H9 (cell line): ENCODE measurements at regions not wholly inside any gene's neighbourhood (a gene's known extent, or its start where the extent isn't known, plus 50 kb on each side); places are given as distances from the start of the nearest gene placed in this dataset.

Source experiments
- DNase-seq: peaks from one replicate; pipeline ENCODE4 v3.0.0-alpha.2; 2017
- H2AFZ ChIP-seq: one replicate; pipeline ENCODE4 v1.6.1; 2013; ENCODE audit warnings: mild to moderate bottlenecking, low read length, control low read depth, moderate library complexity
- H2AK5ac ChIP-seq: 2 replicates; pipeline ENCODE4 v1.6.1; 2013; ENCODE audit warnings: low read length, control low read depth, mixed read lengths; ENCODE audit not compliant: insufficient read length
- H2BK120ac ChIP-seq: one replicate; pipeline ENCODE4 v1.6.1; 2013; ENCODE audit warnings: low read depth, mild to moderate bottlenecking, low read length, control low read depth, inconsistent platforms; ENCODE audit not compliant: poor library complexity, severe bottlenecking
- H2BK12ac ChIP-seq: 2 replicates; pipeline ENCODE4 v1.6.1; 2013; ENCODE audit warnings: low read length, control low read depth, mixed read lengths, low read depth; ENCODE audit not compliant: insufficient read length
- H2BK15ac ChIP-seq: 2 replicates; pipeline ENCODE4 v1.6.1; 2013; ENCODE audit warnings: low read depth, low read length, control low read depth
- H2BK20ac ChIP-seq: one replicate; pipeline ENCODE4 v1.6.1; 2013; ENCODE audit warnings: low read depth, mild to moderate bottlenecking, low read length, control low read depth, inconsistent platforms; ENCODE audit not compliant: poor library complexity, severe bottlenecking
- H2BK5ac ChIP-seq: 2 replicates; pipeline ENCODE4 v1.6.1; 2013; ENCODE audit warnings: low read length, control low read depth, mixed read lengths; ENCODE audit not compliant: insufficient read length
- H3K14ac ChIP-seq: 2 replicates; pipeline ENCODE4 v1.6.1; 2013; ENCODE audit warnings: low read length, control low read depth; ENCODE audit not compliant: insufficient read depth
- H3K18ac ChIP-seq: 2 replicates; pipeline ENCODE4 v1.6.1; 2013; ENCODE audit warnings: low read depth, mild to moderate bottlenecking, mixed read lengths, low read length, control low read depth; ENCODE audit not compliant: insufficient read length
- H3K23ac ChIP-seq: 2 replicates; pipeline ENCODE4 v1.6.1; 2013; ENCODE audit warnings: low read length, control low read depth, mixed read lengths, low read depth; ENCODE audit not compliant: insufficient read length
- H3K23me2 ChIP-seq: 2 replicates; pipeline ENCODE4 v1.6.1; 2013; ENCODE audit warnings: low read depth, mild to moderate bottlenecking, mixed read lengths, low read length, control low read depth; ENCODE audit not compliant: insufficient read length, poor library complexity, severe bottlenecking
- H3K27ac ChIP-seq: 2 replicates; pipeline ENCODE4 v1.5.1; 2013; ENCODE audit warnings: low read length, control low read depth, mixed read lengths, low read depth; ENCODE audit not compliant: insufficient read length
- H3K27me3 ChIP-seq: 2 replicates; pipeline ENCODE4 v1.6.1; 2013; ENCODE audit warnings: low read length, control low read depth, inconsistent platforms; ENCODE audit not compliant: insufficient read depth
- H3K4ac ChIP-seq: 2 replicates; pipeline ENCODE4 v1.6.1; 2013; ENCODE audit warnings: low read depth, mild to moderate bottlenecking, control low read depth, inconsistent platforms, low read length, moderate library complexity
- H3K4me1 ChIP-seq: 2 replicates; pipeline ENCODE4 v1.6.1; 2013; ENCODE audit warnings: low read length, control low read depth, inconsistent platforms; ENCODE audit not compliant: insufficient read depth
- H3K4me2 ChIP-seq: 2 replicates; pipeline ENCODE4 v1.6.1; 2013; ENCODE audit warnings: low read length, control low read depth, mixed read lengths; ENCODE audit not compliant: insufficient read length, insufficient read depth
- H3K56ac ChIP-seq: 2 replicates; pipeline ENCODE4 v1.6.1; 2013; ENCODE audit warnings: low read depth, mild to moderate bottlenecking, mixed read lengths, low read length, control low read depth; ENCODE audit not compliant: insufficient read length
- H3K79me1 ChIP-seq: 2 replicates; pipeline ENCODE4 v1.6.1; 2013; ENCODE audit warnings: low read depth, mild to moderate bottlenecking, moderate library complexity, low read length, control low read depth, inconsistent platforms; ENCODE audit not compliant: insufficient read depth, poor library complexity, severe bottlenecking
- H3K79me2 ChIP-seq: 2 replicates; pipeline ENCODE4 v1.6.1; 2013; ENCODE audit warnings: low read length, control low read depth, inconsistent platforms; ENCODE audit not compliant: insufficient read depth
- H3K9ac ChIP-seq: 2 replicates; pipeline ENCODE4 v1.6.1; 2013; ENCODE audit warnings: low read length, control low read depth, mixed read lengths; ENCODE audit not compliant: insufficient read length; ENCODE audit errors: extremely low read depth
- H3K9me3 ChIP-seq: one replicate; pipeline ENCODE4 v1.6.1; 2013; ENCODE audit warnings: low read depth, low read length, inconsistent platforms; ENCODE audit not compliant: control insufficient read depth
- H3T11ph ChIP-seq: one replicate; pipeline ENCODE4 v1.6.1; 2013; ENCODE audit warnings: mild to moderate bottlenecking, low read length, control low read depth, inconsistent platforms
- H4K20me1 ChIP-seq: one replicate; pipeline ENCODE4 v1.6.1; 2013; ENCODE audit not compliant: control insufficient read depth, insufficient read length, insufficient read depth
- H4K5ac ChIP-seq: 2 replicates; pipeline ENCODE4 v1.6.1; 2013; ENCODE audit warnings: low read depth, mild to moderate bottlenecking, mixed read lengths, low read length, control low read depth; ENCODE audit not compliant: insufficient read length
- H4K8ac ChIP-seq: replicated peaks from 2 replicates; pipeline ENCODE4 v1.6.1; 2013; ENCODE audit warnings: low read length, control low read depth, mixed read lengths, low read depth; ENCODE audit not compliant: insufficient read length
- H4K91ac ChIP-seq: 2 replicates; pipeline ENCODE4 v1.6.1; 2013; ENCODE audit warnings: low read depth, mild to moderate bottlenecking, moderate library complexity, mixed read lengths, low read length, control low read depth; ENCODE audit not compliant: insufficient read length
- H3K27ac Mint-ChIP-seq, 3 experiments: 2 replicates in 2 of 3; 3 replicates in 1 of 3; pipeline ENCODE4 v1.8.0; 2020 to 2021; ENCODE audit warnings: mixed read lengths in 3 of 3, mild to moderate bottlenecking in 1 of 3, moderate library complexity in 1 of 3
- H3K27me3 Mint-ChIP-seq: 2 replicates; pipeline ENCODE4 v1.8.0; 2021; ENCODE audit warnings: low read depth, mild to moderate bottlenecking, moderate library complexity, mixed read lengths
- H3K36me3 Mint-ChIP-seq, 3 experiments: 2 replicates in 2 of 3; 3 replicates in 1 of 3; pipeline ENCODE4 v1.8.0; 2020 to 2021; ENCODE audit warnings: low read depth in 3 of 3, mixed read lengths in 3 of 3; ENCODE audit not compliant: insufficient read depth in 1 of 3
- H3K4me1 Mint-ChIP-seq, 2 experiments: 2 replicates each; pipeline ENCODE4 v1.8.0; 2020; ENCODE audit warnings: mixed read lengths in 2 of 2
- H3K4me3 Mint-ChIP-seq, 2 experiments: 2 replicates in 1 of 2; 3 replicates in 1 of 2; pipeline ENCODE4 v1.8.0; 2020 to 2021; ENCODE audit warnings: mild to moderate bottlenecking in 2 of 2, mixed read lengths in 2 of 2, moderate library complexity in 1 of 2
- H3K9me3 Mint-ChIP-seq, 2 experiments: 2 replicates in 1 of 2; 3 replicates in 1 of 2; pipeline ENCODE4 v1.8.0; 2020; ENCODE audit warnings: mild to moderate bottlenecking in 2 of 2, mixed read lengths in 2 of 2, moderate library complexity in 1 of 2
- CTCF ChIP-seq: fragments of 200-600 bp; sonication (generic); conservative IDR thresholded peaks from 3 replicates; pipeline ENCODE4 v1.8.0; 2021; ENCODE audit warnings: antibody characterized with exemption, mild to moderate bottlenecking
- WGBS: extraction: QIAGEN DNeasy Blood & Tissue Kit; methylation state at CpG from one replicate; pipeline ENCODE4 v1.1.7; 2013; ENCODE audit warnings: missing lambda C conversion rate, low lambda C conversion rate, mixed read lengths; ENCODE audit not compliant: insufficient read length; ENCODE audit errors: extremely low coverage; 5-methylcytosine and 5-hydroxymethylcytosine counted together

GRCh38 chr4:104727643-104728042, 232.9 kb upstream of the CXXC4 start:
- Histone ChIP-seq H3K4ac (no peak overlapping the region), H3K9me3 (no peaks in the 10 kb centered on the region), H3K4me2 (no peak overlapping the region), H2BK20ac (no peak overlapping the region), H3K23me2 (no peaks in the 10 kb centered on the region), H2AK5ac (no peak overlapping the region), H2BK12ac (no peak overlapping the region), H2BK15ac (no peak overlapping the region), H3K18ac (no peak overlapping the region), H3K27ac (no peak overlapping the region), H3K14ac (no peak overlapping the region), H4K91ac (no peak overlapping the region), H3T11ph (no peak overlapping the region), H2BK5ac (no peak overlapping the region), H2AFZ (no peak overlapping the region), H3K27me3 (no peaks in the 10 kb centered on the region), H2BK120ac (no peak overlapping the region), H3K23ac (no peak overlapping the region), H3K4me1 (no peaks in the 10 kb centered on the region), H3K79me1 (no peaks in the 10 kb centered on the region), H4K20me1 (no peaks in the 10 kb centered on the region), H3K9ac (no peak overlapping the region), H4K5ac (no peak overlapping the region), H3K56ac (no peak overlapping the region), H4K8ac (no peak overlapping the region), H3K79me2 (no peaks in the 10 kb centered on the region)
- H3K4me3 Mint-ChIP-seq = no peak overlapping the region
- H3K27me3 Mint-ChIP-seq = no peaks in the 10 kb centered on the region
- H3K27ac Mint-ChIP-seq = no peak overlapping the region
- H3K9me3 Mint-ChIP-seq = no peaks in the 10 kb centered on the region
- no peaks in the 10 kb centered on the region for H3K36me3 Mint-ChIP-seq
- H3K4me1 Mint-ChIP-seq = no peaks in the 10 kb centered on the region
- DNase-seq = no peak
- WGBS = no CpG with 5 or more reads among the region's 3 CpGs
- TF ChIP-seq CTCF = no peak
